ENCODE measurements at regions not wholly inside any gene's neighbourhood (a gene's known extent, or its start where the extent isn't known, plus 50 kb on each side); places are given as distances from the start of the nearest gene placed in this dataset.

DNA sequence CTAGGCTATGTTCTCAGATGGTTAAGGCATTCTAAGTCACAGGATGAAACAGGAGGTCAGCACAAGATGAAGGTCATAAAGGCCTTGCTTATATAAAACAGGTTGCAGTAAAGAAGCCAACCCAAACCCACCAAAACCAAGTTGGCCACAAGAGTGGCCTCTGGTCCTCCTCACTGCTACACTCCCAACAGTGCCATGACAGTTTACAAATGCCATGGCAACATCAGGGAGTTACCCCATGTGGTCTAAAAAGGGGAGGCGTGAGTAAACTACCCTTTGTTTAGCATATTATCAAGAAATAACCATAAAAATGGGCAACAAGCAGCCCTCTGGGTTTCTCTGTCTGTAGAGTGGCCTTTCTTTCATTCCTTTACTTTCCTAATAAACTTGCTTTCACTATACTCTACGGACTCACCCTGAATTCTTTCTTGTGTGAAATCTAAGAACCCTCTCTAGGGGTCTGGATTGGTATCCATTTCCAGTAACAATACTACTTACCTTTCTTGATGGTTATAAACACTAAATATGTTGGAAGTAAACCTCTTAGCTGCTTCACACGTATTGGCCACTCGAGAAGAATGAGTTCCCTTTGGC is 1237.9 kb downstream of the FAM181B start:
- no peak overlapping the region for H3K4ac ChIP-seq (ENCODE audit: low read depth in 1 of 2, low read length in 2 of 2)
- no peak overlapping the region for H2BK5ac ChIP-seq (ENCODE audit: low read depth, low read length, poor library complexity, severe bottlenecking)
- H3K4me1 ChIP-seq (ENCODE audit: control insufficient read depth, insufficient read depth, low read depth, low read length), result no peaks in the 10 kb centered on the region
- H3K18ac ChIP-seq (ENCODE audit: low read depth in 1 of 2, low read length in 2 of 2), result no peak overlapping the region
- H2BK12ac ChIP-seq (ENCODE audit: low read length in 2 of 2), result no peak overlapping the region
- no peak overlapping the region for H2AFZ ChIP-seq (ENCODE audit: low read depth, low read length)
- H3K4me2 ChIP-seq (ENCODE audit: low read length, poor library complexity, severe bottlenecking), result no peak overlapping the region
- no peaks in the 10 kb centered on the region for H3K9me3 ChIP-seq (ENCODE audit: control insufficient read depth, low read length)
- H3K27me3 ChIP-seq (ENCODE audit: control insufficient read depth in 1 of 2, insufficient read depth in 1 of 2, low read length in 2 of 2), result no peaks in the 10 kb centered on the region
- no peak overlapping the region for H3K23ac ChIP-seq (ENCODE audit: low read length in 2 of 2)
- H2AK5ac ChIP-seq (ENCODE audit: low read length, severe bottlenecking), result no peak overlapping the region
- H3K27ac ChIP-seq (ENCODE audit: low read length, poor library complexity, severe bottlenecking), result no peak overlapping the region
- H3K14ac ChIP-seq (ENCODE audit: low read length in 2 of 2), result no peak overlapping the region
- no peak overlapping the region for H2BK120ac ChIP-seq (ENCODE audit: low read depth, low read length)
- no peak overlapping the region for H3K4me3 ChIP-seq (ENCODE audit: insufficient read depth in 1 of 2, low read depth in 1 of 2, low read length in 2 of 2)
- 63% methylated on average over 2 of the region's 4 CpGs for WGBS
- no peak overlapping the region for H4K91ac ChIP-seq (ENCODE audit: low read length)
- no peak for DNase-seq
- H2BK15ac ChIP-seq (ENCODE audit: low read depth, poor library complexity, severe bottlenecking), result no peak overlapping the region
- no peak overlapping the region for H3K9ac ChIP-seq (ENCODE audit: low read length)
- no peaks in the 10 kb centered on the region for H3K79me1 ChIP-seq (replicated peaks; ENCODE audit: low read length, poor library complexity, severe bottlenecking)
- H4K8ac ChIP-seq (ENCODE audit: low read length), result no peak overlapping the region
- no peaks in the 10 kb centered on the region for H3K36me3 ChIP-seq (ENCODE audit: control insufficient read depth in 1 of 2, insufficient read depth in 2 of 2, low read depth in 1 of 2, low read length in 2 of 2)

DNA sequence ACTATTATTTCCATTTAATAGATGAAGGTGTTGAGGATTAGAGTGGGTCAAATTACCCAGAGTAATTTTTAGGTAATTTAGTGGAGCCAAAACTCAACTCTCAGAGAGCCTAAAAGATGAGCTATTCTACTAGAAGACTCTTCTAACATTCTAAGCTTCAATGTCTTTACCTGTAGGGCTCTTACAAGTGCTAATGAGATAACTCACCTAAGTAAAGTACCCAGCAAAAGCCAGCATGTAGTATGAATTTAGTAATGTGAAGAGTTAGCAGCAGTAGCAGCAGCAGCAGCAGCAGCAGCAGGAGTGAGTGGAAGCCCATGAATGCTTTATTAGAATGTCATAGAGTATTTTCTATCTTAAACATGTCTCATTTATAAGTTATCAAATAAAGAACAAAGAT is 1239.2 kb downstream of the FAM181B start:
- Histone ChIP-seq H3K36me3 (ENCODE audit: control insufficient read depth in 1 of 2, insufficient read depth in 2 of 2, low read depth in 1 of 2, low read length in 2 of 2) (no peaks in the 10 kb centered on the region), H3K4me2 (ENCODE audit: low read length, poor library complexity, severe bottlenecking) (no peak overlapping the region), H2BK15ac (ENCODE audit: low read depth, poor library complexity, severe bottlenecking) (no peak overlapping the region), H3K79me1 (replicated peaks; ENCODE audit: low read length, poor library complexity, severe bottlenecking) (no peaks in the 10 kb centered on the region), H3K27ac (ENCODE audit: low read length, poor library complexity, severe bottlenecking) (no peak overlapping the region), H2AFZ (ENCODE audit: low read depth, low read length) (no peak overlapping the region), H3K27me3 (ENCODE audit: control insufficient read depth in 1 of 2, insufficient read depth in 1 of 2, low read length in 2 of 2) (no peaks in the 10 kb centered on the region), H2BK5ac (ENCODE audit: low read depth, low read length, poor library complexity, severe bottlenecking) (no peak overlapping the region), H3K4ac (ENCODE audit: low read depth in 1 of 2, low read length in 2 of 2) (no peak overlapping the region), H3K4me1 (ENCODE audit: control insufficient read depth, insufficient read depth, low read depth, low read length) (no peaks in the 10 kb centered on the region), H3K23ac (ENCODE audit: low read length in 2 of 2) (no peak overlapping the region), H2BK12ac (ENCODE audit: low read length in 2 of 2) (no peak overlapping the region), H3K14ac (ENCODE audit: low read length in 2 of 2) (no peak overlapping the region), H3K18ac (ENCODE audit: low read depth in 1 of 2, low read length in 2 of 2) (no peak overlapping the region), H2AK5ac (ENCODE audit: low read length, severe bottlenecking) (no peak overlapping the region), H3K9ac (ENCODE audit: low read length) (no peak overlapping the region), H3K4me3 (ENCODE audit: insufficient read depth in 1 of 2, low read depth in 1 of 2, low read length in 2 of 2) (no peak overlapping the region), H3K9me3 (ENCODE audit: control insufficient read depth, low read length) (no peaks in the 10 kb centered on the region), H4K91ac (ENCODE audit: low read length) (no peak overlapping the region), H4K8ac (ENCODE audit: low read length) (no peak overlapping the region), H2BK120ac (ENCODE audit: low read depth, low read length) (no peak overlapping the region)
- no peak for DNase-seq

DNA sequence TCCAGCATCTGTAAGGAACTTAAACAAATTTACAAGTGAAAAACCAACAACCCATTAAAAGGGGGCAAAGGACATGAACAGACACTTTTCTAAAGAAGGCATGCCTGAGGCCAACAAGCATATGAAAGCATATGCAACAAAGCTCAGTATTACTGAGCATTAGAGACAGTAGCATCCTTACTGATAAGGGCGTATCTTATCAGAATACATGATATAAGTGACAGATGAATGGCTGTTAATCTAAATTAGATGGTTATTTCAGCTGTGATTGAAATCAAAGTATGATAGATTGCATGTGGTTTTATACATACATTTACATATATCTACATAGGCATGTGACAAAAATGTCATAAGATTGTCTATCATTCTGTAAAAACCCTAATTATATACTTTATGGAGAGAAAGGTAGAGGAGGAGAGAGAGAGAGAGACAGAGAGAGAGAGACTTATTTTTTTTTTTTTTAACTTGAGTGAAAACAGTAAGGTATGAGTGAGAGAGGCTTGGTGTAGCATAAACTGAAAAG is 1240.7 kb downstream of the FAM181B start:
- Histone ChIP-seq H3K18ac (ENCODE audit: low read depth in 1 of 2, low read length in 2 of 2) (no peak overlapping the region), H3K9me3 (ENCODE audit: control insufficient read depth, low read length) (no peaks in the 10 kb centered on the region), H3K79me1 (replicated peaks; ENCODE audit: low read length, poor library complexity, severe bottlenecking) (no peaks in the 10 kb centered on the region), H3K4me1 (ENCODE audit: control insufficient read depth, insufficient read depth, low read depth, low read length) (no peaks in the 10 kb centered on the region), H4K8ac (ENCODE audit: low read length) (no peak overlapping the region), H3K36me3 (ENCODE audit: control insufficient read depth in 1 of 2, insufficient read depth in 2 of 2, low read depth in 1 of 2, low read length in 2 of 2) (no peaks in the 10 kb centered on the region), H2BK15ac (ENCODE audit: low read depth, poor library complexity, severe bottlenecking) (no peak overlapping the region), H3K4ac (ENCODE audit: low read depth in 1 of 2, low read length in 2 of 2) (no peak overlapping the region), H3K27ac (ENCODE audit: low read length, poor library complexity, severe bottlenecking) (no peak overlapping the region), H2BK120ac (ENCODE audit: low read depth, low read length) (no peak overlapping the region), H3K27me3 (ENCODE audit: control insufficient read depth in 1 of 2, insufficient read depth in 1 of 2, low read length in 2 of 2) (no peaks in the 10 kb centered on the region), H4K91ac (ENCODE audit: low read length) (no peak overlapping the region), H2BK5ac (ENCODE audit: low read depth, low read length, poor library complexity, severe bottlenecking) (no peak overlapping the region), H3K14ac (ENCODE audit: low read length in 2 of 2) (no peak overlapping the region), H3K4me3 (ENCODE audit: insufficient read depth in 1 of 2, low read depth in 1 of 2, low read length in 2 of 2) (no peak overlapping the region), H2AK5ac (ENCODE audit: low read length, severe bottlenecking) (no peak overlapping the region), H2AFZ (ENCODE audit: low read depth, low read length) (no peak overlapping the region), H3K4me2 (ENCODE audit: low read length, poor library complexity, severe bottlenecking) (no peak overlapping the region), H3K23ac (ENCODE audit: low read length in 2 of 2) (no peak overlapping the region), H3K9ac (ENCODE audit: low read length) (no peak overlapping the region), H2BK12ac (ENCODE audit: low read length in 2 of 2) (no peak overlapping the region)
- WGBS, result no CpG with 5 or more reads among the region's 1 CpG
- DNase-seq, result no peak

DNA sequence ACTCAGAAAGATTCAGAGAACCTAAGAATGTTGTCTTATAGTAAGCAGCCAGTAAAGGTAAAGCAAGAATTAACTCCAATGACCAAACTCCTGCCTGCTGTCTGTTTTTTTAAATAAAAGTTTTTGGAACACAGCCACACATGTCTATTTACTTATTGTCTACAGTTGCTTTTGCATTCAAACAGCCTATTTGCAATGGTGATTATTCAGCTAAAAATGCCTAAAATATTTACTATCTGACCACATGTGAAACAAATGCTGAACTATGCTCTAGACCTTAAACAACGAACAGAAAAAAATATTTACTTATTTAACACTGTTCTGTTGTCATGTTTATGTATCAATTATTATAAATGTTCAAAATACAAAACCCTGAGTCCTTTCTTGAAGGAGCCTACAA is 1246.6 kb downstream of the FAM181B start:
- Histone ChIP-seq H3K36me3 (ENCODE audit: control insufficient read depth in 1 of 2, insufficient read depth in 2 of 2, low read depth in 1 of 2, low read length in 2 of 2) (no peaks in the 10 kb centered on the region), H3K79me1 (replicated peaks; ENCODE audit: low read length, poor library complexity, severe bottlenecking) (no peaks in the 10 kb centered on the region), H3K18ac (ENCODE audit: low read depth in 1 of 2, low read length in 2 of 2) (no peak overlapping the region), H3K4me1 (ENCODE audit: control insufficient read depth, insufficient read depth, low read depth, low read length) (no peaks in the 10 kb centered on the region), H4K91ac (ENCODE audit: low read length) (no peak overlapping the region), H2AK5ac (ENCODE audit: low read length, severe bottlenecking) (no peak overlapping the region), H2BK15ac (ENCODE audit: low read depth, poor library complexity, severe bottlenecking) (no peak overlapping the region), H2BK12ac (ENCODE audit: low read length in 2 of 2) (no peak overlapping the region), H3K9me3 (ENCODE audit: control insufficient read depth, low read length) (no peaks in the 10 kb centered on the region), H3K4me3 (ENCODE audit: insufficient read depth in 1 of 2, low read depth in 1 of 2, low read length in 2 of 2) (no peak overlapping the region), H3K4me2 (ENCODE audit: low read length, poor library complexity, severe bottlenecking) (no peak overlapping the region), H2BK5ac (ENCODE audit: low read depth, low read length, poor library complexity, severe bottlenecking) (no peak overlapping the region), H2AFZ (ENCODE audit: low read depth, low read length) (no peak overlapping the region), H3K4ac (ENCODE audit: low read depth in 1 of 2, low read length in 2 of 2) (no peak overlapping the region), H2BK120ac (ENCODE audit: low read depth, low read length) (no peak overlapping the region), H3K9ac (ENCODE audit: low read length) (no peak overlapping the region), H4K8ac (ENCODE audit: low read length) (no peak overlapping the region), H3K27me3 (ENCODE audit: control insufficient read depth in 1 of 2, insufficient read depth in 1 of 2, low read length in 2 of 2) (no peaks in the 10 kb centered on the region), H3K27ac (ENCODE audit: low read length, poor library complexity, severe bottlenecking) (no peak overlapping the region), H3K14ac (ENCODE audit: low read length in 2 of 2) (no peak overlapping the region), H3K23ac (ENCODE audit: low read length in 2 of 2) (no peak overlapping the region)
- no peak for DNase-seq
- no CpG with 5 or more reads among the region's 1 CpG for WGBS
